GM21723 (cell line): ENCODE measurements at regions not wholly inside any gene's neighbourhood (a gene's known extent, or its start where the extent isn't known, plus 50 kb on each side); places are given as distances from the start of the nearest gene placed in this dataset.

Experiments used
- ATAC-seq: cut with Tn5 transposase; IDR thresholded peaks from one replicate; pipeline ENCODE4 v1.9.1; 2021; ENCODE audit warnings: mild to moderate bottlenecking, moderate library complexity; ENCODE audit not compliant: unreplicated experiment

DNA sequence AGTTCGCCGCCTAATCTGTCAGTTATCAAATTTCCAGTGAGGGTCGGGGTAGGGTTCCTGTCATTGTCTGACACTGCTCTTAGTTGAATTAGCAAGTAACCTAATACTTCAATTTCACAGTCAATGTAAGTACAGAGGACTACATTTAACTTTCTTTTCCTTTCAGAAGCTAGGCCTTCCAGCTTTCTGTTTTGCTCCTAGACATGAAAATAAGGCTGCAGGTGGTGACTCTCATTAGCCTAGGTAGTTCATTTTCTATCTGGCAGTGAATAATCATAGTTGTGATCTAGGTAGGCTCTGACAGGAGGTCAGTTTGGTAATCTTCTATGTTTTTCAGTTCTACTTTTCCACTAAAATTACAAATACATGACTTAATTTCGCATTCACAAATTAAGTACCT lies 783.1 kb downstream of the MRPL39 start:
- ATAC-seq: no peak

DNA sequence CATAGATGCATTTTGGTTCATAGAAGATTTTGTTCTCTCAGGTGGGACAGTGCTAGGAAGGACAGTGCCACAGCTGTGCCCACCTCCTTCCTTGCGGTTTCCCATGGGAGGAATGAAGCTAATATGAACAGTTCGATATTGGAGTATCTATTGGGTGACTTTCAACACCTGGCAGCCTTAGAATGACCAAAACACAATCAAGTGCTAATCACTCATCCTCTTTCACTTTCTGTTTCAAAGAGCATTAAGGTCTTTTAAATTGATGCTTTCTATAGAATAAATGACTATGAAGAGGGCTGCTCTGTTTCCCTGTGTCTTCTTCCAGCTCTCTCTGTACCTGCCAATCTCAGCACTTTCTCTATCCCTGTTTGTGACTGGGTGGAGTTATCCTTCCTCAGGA lies 784.0 kb downstream of the MRPL39 start:
- no peak for ATAC-seq

DNA sequence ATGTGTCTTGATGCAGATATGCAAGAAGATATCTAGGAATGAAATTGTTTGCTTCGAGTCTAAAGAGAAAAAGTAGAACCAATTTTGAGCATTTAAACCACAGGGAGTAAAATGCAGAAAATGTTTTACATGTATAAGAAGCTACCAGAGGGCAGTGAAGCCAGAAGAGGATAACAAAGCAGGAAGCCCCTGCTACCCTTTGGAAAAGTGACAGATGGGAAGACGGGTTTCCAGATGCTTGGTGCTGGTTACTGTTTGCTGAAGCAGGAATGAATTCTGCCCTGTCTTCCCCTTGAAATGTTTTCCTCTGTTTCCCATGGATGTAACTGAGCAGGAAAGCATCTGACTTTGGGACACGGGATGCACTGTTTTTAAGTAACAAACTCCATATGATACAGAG lies 822.2 kb downstream of the MRPL39 start:
- no peak for ATAC-seq

DNA sequence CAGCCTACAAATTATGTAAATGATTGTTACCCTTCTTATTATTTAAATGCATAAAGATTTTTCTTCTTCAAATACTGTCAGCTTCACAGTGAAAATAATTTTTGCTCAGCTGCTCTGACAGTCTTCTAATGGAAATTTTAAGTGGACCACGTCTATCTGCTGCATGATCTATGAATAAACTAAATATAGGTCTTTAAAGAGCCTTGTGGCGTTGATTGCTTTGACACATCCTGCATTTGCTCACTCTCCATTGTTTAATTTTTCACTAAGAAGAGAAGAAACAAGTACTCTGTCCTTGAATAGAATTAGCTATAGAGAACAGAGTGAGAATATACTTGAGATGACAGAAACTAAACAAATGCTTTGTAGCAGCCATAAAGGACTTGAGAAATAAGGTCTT lies 826.1 kb downstream of the MRPL39 start:
- no peak for ATAC-seq

DNA sequence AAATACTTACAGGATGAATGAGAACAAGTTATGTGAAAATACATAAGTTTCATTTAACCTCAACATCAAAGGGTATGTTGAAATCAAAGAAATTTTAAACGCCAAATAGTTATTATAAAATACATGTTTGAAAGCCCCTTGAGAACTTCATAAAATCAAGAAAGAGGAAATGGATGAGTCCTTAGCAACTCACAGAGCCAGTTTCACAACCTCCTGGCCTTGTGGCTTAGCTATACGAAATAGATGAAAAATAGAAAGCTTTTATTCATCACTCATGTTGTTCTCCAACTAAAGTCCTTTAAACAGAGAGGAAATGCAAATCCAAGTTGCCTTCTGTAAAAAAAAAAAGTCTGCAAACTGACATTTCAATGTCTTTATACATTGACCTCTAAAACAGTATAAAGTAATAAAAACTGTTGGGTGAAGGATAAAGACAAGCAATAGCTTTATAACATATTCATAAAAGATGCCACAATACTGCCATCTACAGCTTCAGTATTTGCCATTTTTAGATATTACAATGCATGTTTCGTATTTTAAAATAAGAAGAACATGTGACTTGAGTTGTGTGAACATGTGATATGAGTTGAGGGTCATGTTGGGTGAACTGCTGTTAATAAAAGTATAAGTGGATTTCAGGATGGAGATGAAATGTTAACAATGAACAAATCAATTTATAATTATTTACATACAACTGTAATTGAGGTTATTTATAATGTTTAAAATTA lies 847.8 kb downstream of the MRPL39 start:
- no peak for ATAC-seq

DNA sequence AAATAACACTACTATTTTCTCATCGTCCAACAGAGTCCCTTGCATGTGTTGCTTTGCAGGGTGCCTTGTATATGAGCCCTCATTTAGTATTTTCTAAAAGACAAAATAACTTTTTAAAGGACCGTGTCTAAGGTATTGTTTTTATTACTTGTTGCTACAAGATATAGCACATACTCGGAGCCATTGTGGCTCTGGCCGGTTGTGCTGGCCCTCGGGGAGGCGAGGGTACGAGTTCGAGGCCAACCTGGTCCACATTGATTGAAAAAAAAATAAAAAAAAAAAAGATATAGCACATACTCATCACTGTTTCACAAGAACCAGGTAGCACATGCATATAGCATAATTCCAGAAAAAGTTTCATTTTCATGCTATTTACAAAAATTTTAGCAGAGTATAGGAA lies 869.2 kb downstream of the MRPL39 start:
- ATAC-seq: no peak

DNA sequence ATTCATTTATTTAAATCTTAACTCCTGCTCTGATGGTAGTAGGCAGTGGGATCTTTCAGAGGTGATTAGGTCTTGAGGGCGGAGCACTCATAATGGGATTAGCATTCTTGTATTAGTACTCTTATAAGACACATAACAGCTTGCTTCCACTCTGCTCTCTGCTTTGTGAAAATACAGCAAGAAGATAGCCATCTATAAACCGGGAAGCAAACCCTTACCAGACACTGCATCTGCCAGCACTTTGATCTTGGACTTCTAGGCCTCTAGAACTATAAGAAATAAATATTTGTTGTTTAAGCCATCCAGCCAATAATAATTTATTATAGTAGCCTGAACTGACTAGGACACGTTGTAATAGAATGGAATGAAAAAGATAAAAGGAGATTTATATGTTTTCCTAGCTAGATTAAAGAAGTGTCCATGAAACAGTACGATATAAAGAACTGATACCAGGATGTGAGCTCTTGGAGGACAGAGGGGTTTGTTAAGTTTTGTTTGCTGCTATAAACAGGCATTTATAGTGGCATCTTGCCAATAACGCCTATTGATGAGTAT lies 869.9 kb downstream of the MRPL39 start:
- ATAC-seq: no peak

DNA sequence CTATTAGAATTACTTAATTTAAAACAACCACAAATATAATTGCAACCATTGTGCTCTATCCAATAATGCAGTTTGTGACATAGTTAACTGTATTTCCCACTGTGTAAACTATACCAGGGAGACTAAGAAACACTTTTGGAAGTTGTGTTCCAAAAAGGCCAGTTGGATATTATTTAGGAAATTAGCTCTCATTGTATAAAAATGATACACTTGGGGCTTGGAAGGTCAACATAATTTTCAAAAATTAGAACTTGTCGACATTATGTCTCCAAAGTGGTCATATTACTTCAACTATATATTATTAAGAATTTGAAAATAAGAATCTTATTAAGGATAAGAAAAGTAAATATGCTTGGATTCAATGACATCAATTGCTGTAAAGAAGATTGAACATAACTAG lies 876.6 kb downstream of the MRPL39 start:
- no peak for ATAC-seq

DNA sequence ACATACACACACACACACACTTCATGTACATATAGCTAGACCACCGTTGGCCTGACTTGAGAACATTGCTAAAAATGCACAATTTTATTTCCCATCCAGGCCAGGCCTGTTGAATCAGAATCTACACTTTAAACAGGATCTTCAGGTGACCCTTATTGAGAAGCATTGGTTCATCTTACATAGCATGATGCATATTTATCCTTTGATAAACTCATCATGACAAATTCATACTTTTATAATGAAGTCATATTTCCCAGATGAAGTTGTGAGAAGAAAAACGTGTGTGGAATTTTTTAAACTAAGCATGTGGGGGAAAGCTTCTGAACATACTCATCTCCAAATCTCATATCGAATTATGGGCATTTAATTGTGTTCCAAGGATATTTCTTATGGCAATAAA lies 877.7 kb downstream of the MRPL39 start:
- ATAC-seq: no peak

DNA sequence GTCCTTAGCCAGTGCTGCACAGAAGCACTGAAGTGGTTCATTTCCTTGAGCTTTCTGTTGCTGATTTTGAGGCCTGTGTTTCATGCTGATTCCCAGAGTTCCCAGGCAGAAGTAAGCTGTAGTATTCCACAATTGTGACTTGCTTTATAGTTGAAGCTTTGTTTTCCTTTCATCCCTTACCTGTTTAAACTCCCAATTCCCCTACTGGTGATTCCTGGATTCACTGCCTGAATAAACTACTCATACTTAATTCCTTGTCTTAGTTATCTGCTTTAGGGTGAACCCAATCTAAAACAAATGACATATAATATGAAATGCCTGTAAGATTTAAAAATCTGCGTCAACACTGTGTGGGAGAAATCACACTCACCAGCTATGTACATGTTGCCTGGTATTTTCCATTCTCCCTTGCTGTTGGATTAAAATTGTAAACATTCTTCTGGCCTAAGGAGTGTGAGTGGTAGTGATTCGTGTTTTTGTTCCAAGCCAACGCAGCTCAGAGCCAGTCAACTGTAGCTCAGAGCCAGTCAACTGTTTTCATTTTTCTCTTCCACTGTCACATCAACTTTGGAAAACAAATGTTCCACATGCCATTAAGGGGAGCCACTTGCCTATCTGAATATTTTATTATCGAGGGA lies 879.4 kb downstream of the MRPL39 start:
- ATAC-seq: no peak

DNA sequence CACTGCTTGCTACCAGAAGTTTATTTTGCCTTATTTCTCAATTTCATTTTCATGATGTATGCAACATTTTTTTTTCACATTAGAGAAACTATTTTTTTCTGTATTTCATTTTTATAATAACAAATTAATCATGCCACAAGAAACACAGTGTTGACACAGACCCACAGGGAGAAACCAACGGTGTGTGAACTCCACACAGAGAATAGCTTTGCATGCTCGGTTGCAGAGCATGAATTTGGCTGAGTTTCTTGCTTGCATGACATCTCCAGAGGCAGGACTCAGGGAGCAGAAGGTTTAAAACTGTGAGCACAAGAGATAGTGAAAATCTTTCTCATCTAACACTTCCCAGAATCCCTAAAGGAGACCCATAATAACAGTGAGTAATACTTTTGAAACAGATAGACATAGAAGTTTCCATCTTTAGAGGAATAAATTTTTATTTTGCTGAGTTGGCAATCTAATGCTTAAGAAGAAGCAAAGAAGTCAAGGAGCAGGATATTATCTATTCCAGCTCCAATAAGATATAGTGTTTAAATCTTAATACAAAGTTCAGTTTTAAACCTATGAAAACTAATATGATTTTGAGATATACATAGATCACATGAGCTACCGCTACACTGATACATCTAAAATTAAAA lies 890.9 kb downstream of the MRPL39 start:
- no peak for ATAC-seq

DNA sequence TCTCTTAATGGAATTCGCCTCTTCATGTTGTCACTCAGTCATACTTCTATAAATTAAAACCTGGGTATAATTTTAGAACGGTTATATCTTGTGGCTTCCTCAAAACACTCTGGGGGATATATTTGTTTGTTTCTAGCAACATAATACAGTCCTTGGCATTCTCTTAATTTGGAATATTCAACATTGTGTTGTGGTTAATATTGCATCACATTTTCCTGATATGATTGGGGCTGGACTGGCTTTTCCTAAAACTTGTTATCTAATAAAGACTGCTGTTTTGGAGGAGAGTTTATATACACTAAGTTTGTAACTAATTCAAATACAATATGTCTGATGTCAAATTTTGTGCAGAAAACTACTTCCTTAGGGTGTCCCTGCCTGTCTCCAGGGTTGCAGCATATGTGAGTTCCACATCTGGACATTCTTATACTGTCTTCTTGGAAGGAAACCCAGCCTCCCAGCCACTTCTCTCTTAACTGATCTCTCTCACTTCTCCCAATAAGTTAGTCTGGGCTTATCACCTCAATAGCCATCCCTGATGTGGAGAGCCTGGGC lies 892.6 kb downstream of the MRPL39 start:
- ATAC-seq: no peak

DNA sequence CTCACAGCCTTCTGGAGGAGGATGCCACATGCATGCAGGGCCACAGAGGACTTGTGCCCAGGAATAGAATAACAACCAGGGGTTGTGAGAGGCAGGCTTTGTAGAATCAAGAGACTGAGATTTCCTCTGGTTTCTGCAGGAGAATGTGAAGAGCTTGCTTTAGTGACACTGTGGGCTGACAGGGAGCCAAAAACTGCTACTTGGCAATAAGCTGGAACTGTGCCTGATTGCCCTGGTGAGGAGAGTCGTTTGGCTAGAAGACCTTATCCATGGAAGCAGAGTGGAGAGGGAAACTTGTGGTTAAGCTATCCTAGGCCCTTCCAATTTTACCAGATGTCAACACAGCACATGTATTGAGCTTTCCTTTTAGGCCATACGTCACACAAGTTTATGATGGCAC lies 902.1 kb downstream of the MRPL39 start:
- no peak for ATAC-seq

DNA sequence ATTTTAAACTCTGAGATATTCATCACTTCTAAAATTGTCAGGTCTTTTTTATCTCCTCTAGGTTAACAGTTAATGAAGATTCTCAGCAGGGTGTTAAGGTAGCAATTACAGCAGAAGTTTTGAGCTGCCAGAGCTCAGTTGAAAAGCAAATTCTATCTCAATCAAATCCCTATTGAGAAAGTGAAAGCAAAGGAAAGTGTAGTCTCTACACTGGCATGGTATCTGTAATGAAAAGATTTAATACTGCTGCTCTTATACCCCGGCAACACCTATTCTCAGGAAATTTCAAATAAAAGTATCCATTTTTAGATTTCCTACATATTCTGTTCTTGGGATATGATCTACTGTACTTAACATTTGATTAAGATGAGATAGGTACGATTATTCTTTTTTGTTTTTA lies 913.5 kb downstream of the MRPL39 start:
- no peak for ATAC-seq

DNA sequence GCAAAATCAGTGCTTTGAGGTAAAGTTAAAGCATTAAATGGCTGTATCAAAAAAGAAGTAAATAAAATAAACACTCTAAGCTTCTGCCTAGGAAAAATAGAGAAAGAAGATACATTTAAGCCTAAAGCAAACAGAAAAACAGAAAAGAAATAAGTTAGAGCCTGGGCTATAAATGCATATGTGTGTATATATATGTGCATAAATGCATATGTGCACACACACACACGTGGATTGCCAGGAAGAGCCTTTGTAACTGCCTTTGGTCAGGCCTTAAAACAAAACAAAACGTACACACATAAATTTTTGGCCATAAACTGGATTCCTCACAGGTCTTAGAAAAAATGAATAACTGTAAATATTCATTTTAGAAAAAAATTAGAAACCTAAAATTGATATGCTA lies 925.8 kb downstream of the MRPL39 start:
- no peak for ATAC-seq

DNA sequence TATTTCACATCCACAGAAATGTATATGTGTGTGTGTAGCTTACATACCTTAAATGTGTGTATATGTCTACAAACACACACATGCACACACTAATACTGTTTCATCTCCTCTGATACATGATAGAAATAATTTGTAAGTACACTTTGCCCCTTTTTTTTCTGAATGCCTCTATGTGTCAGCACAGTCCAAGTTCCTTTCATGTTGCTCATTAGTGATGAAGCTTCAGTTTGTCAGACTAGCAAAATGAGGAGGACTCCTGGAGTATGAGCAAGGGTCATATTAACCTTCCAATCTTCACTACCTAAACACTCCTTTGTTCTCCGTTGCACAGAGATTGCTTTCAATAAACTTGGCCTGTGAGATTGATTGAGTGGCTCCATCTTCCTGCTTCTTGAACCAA lies 935.4 kb downstream of the MRPL39 start:
- ATAC-seq: no peak

DNA sequence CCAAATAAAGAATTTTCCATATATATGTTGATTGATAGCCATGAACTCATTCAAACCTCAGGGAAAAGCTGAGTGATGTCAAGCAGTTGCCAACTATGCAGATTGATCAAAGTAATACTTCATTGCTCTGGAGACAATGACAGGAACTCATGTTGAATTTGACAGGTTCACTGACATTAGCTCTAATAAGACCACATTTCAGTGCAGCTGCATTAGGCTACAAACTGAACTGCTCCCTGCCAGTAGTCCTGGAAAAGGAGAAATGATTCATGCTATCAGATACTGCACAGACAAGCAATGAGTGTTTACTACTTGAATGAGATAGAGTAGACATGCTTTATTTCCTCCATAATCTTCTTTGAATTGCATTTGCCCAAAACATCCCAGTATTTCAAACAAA lies 948.4 kb downstream of the MRPL39 start:
- ATAC-seq: no peak

DNA sequence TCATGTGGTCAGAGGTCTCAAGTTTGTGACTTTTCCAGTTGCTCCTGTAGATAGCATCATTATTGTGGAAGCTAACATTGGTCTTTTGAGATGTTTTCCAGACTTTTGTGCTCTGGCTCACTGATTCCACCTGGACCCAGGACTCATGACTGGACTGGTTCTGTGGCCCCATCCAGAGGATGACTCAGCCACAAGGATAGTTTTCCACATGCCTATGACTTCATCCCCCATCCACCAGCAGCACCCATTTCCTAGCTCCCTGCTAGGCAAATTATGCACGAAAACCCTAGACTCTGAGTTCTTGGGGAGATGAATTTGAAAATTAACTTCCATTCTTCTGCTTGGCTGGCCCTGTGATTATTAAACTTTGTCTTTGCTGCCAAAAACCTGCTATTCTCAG lies 949.3 kb downstream of the MRPL39 start:
- no peak for ATAC-seq

DNA sequence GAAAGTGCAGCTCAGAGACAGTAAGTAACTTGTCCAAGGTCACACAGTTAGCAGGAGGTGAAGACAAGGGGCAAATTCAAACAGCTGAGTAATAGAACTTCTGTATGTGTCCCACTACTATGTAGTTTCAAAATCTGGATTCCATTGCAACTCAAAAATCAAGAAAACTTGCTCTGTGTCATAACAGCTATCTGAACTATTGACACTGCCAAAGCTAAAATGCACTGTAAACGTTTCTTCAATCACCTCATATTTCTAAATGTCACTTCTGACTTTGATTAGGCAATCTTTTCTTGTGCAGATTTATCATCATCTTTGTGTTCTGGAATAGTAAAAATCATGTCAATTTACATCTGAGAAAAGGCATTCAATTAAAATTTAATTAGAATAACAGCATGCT lies 957.6 kb downstream of the MRPL39 start:
- ATAC-seq: no peak

DNA sequence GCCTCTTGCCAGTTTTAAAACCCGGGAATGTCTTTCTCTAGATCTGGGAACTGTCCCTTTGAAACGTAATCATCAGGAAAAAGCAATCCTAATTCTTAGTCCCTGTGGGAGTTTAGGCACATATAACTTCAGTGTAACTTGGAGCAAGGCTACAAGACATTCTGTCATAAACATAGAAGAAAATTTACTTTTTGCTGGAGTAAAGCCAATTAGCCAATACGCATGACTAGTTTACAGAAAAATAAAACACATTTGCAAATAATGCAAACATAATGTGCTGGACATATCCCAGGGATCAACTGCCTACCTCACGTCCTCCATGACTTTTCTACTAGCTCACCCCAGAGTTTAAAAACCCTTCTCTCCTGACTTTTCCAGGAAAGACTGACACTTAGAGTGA lies 970.6 kb downstream of the MRPL39 start:
- ATAC-seq: no peak

DNA sequence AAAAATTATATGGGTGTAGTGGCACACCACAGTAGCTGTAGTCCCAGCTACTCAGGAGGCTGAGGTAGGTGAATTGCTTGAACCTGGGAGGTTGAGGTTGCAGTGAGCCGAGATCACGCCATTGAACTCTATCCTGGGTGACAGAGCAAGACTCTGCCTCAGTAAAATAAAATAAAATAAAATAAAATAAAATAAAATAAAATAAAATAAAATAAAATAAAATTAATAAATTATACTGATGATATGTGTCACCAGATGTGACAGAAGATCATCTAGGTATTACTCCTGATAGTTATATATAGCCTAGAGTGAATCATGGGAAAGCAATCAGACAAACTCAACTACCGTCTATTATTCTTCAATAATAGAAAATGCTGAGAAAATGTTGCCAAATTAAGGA lies 972.5 kb downstream of the MRPL39 start:
- no peak for ATAC-seq

DNA sequence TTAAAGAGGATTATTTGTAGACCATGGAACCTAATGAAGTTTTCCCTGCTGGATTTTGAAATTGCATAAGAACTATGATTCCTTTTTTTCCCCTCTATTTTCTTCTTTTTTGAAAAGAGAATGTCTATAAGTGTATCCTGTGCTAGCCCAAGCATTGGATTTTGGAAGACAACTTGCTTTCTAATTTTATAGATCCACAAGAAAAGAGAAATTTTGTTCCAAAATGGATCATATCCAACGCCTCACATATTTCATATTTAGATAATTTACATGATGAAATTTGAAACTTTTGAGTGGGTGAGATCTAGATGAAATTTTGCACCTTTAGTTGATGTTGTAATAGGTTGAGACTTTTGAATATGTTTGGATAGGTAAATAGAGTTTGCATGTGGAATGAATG lies 978.7 kb downstream of the MRPL39 start:
- no peak for ATAC-seq
